VCaP (cell line): ENCODE measurements at regions not wholly inside any gene's neighbourhood (a gene's known extent, or its start where the extent isn't known, plus 50 kb on each side); places are given as distances from the start of the nearest gene placed in this dataset.
A peak's percentile ranks its signal among the peaks of the same experiment; 100 is the strongest.

ENCODE experiments used
- H3K27ac ChIP-seq: fragments of 450-650 bp; 2 replicates; pipeline ENCODE4 v1.5.1; 2017
- TF ChIP-seq, protein P1 (sequence below): fragments of 450-650 bp; conservative IDR thresholded peaks from 2 replicates; pipeline ENCODE4 v1.5.1; 2017; ENCODE audit warnings: mild to moderate bottlenecking, moderate library complexity

DNA sequence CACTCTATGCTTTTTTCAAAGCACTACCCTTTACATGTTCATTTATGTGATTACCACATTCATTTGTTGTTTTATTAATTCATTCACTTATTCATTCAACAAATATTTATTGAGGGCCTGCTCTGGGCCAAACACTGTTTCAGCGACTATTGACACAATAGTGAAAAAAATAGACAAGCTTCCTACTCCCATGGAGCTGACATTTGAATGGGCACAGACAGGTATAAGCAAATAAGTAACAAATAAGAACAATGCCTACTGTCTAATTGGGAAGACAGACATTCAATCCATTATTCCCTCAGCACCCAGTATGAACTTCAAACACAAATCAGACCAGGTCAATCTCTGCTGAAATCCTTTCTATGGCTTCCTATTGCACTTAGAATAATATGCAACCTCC lies 156.9 kb upstream of the NR3C1 start:
- TF ChIP-seq, protein P1, sequence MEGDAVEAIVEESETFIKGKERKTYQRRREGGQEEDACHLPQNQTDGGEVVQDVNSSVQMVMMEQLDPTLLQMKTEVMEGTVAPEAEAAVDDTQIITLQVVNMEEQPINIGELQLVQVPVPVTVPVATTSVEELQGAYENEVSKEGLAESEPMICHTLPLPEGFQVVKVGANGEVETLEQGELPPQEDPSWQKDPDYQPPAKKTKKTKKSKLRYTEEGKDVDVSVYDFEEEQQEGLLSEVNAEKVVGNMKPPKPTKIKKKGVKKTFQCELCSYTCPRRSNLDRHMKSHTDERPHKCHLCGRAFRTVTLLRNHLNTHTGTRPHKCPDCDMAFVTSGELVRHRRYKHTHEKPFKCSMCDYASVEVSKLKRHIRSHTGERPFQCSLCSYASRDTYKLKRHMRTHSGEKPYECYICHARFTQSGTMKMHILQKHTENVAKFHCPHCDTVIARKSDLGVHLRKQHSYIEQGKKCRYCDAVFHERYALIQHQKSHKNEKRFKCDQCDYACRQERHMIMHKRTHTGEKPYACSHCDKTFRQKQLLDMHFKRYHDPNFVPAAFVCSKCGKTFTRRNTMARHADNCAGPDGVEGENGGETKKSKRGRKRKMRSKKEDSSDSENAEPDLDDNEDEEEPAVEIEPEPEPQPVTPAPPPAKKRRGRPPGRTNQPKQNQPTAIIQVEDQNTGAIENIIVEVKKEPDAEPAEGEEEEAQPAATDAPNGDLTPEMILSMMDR: no peak
- peak overlapping the region; percentile 64 for H3K27ac ChIP-seq

DNA sequence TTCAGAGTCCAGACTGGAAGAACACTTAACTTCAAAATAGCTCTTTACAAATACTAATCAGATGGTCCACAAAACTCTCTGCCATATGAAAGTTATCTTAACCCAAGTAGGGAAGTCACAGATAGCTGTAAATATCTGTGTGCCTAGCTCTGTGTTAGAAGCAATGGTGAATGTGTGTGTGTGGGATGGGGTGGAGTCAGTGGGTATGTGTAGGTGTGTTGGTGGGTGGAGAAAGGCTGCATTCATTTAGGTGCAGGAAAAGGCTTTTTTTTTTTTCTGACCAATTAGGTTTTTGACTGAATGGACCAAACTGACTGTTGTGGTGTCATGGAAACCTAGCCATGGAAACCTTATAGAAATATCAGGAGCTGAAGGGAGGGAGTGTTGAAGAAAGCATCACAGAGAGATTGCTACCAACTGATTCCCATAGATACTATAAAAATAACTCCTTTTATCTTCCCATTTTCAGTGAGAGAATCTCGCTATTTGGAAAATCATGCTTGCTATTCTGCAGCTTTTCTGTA lies 156.2 kb upstream of the NR3C1 start:
- peak overlapping the region; percentile 64; the same call in 1 of the 2 replicates for H3K27ac ChIP-seq
- TF ChIP-seq, protein P1: no peak

DNA sequence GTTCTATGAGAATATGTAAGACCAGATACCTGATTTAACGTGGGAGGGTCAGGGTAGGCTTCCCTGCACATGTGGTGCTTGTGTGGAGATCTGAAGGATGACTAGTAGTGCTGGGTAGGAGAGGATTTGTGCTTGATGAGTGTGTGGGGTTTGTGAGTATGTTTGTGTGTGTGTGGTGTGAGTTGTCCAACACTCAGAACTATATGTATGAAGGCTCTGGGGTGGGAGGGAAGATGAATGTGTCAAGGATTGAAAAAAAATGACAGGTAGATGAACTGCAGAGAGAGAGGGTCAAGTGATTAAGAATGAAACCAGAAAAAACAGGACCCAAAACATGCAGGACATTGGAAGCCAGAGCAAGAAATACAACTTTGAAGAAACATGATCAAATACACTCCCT lies 154.6 kb upstream of the NR3C1 start:
- no peak overlapping the region for H3K27ac ChIP-seq
- TF ChIP-seq, protein P1: no peak

DNA sequence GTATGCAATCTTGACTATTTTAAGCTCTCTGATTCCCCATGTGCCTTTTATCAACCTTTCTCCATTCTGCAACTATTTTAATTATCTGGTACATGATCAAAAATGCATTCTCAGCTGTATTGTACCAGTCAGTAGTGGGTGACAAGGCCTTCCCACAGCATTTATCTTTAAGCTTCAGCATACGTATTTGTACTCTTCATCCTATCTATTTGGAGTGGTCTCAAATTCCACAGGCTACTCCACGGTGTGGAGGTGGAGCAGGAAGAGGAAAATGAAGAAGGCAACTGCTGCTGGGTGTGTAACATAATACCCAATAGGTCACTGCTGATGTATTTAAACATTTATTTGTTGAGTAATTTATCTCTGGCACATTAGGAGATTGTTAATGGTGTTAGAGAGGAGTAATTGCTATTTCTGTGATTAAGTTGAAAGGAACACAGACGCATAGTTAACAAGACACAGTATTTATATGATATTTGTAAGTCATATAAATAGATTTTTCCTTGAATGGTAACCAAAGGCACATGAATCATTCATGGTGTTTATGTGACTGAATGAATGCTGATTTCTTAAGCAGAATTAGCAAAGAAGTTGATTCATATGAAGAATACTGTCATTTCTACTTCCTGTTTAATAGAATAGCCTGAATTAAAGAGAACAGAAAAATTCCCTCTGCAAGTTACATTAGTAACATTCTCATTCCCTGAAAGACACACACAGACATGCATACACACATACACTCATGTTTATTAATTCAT lies 153.8 kb upstream of the NR3C1 start:
- TF ChIP-seq, protein P1: no peak
- H3K27ac ChIP-seq: no peak overlapping the region

DNA sequence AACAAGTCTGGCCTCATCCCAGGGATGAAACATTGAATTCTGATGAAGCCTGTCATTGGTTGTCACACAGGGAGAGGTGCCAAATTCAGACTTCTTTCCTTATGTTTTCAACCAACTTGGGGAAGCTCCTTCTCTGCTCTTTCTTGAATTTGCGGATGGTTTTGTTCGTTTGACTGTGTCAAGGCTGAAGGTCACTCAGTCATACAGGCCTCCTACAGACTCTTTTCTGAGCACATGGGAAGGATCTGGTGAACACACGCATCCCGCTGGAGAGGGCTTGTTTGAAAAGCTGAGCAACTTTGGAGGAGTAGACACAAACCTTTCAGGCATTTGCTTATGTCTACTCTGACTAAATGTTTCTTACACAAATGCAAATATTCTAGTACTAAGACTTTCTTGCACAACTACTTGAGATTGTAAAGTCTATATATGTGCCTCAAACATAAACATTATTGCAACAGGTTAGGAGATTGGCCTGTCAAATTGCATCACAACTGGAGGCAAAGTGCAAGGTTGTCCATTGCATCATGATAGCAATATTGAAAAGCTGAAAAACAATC lies 151.5 kb upstream of the NR3C1 start:
- TF ChIP-seq, protein P1: no peak
- H3K27ac ChIP-seq: no peak overlapping the region

DNA sequence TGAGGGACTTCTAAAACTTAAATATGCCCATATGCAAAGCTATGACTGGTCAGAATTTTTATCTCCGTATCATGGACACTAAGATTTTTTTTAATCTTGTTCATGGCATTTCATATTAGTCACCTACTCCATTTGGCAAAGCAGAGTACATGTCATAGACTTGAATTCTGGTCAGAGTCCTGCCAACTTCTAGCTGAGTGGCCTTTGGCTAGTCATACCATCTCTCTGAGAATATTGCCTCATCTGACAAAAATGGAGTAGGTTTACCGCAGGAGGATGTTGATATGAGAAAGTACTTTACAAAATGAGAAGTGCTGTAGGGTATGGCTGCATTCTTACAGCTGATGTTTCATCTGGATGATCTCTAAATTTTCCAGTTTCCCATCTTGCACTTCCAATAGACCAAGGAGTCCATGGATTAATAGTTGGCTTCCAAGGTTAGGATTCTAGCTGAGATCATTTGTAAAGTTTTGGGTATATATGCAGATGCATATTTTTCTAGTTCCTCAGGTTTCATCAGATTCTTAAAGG lies 150.8 kb upstream of the NR3C1 start:
- H3K27ac ChIP-seq: no peak overlapping the region

DNA sequence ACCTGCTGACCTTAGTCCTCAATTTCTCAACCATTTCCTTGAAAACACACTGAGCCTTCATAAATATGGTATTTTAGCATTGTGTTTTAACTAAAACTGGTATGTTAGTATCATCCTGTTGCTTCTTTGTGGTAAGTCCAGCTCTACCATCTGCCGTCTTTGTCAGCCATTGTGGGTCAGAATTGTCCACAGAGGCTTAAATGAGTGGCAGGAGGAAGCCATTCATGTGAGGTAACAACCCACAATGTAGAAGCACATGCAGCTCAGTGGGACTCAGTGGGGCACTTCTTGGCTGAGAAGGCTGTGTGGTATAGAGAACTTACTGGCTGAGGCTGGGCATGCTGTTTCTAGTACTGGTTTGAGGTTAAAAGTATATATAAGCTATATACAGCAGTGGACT lies 149.2 kb upstream of the NR3C1 start:
- TF ChIP-seq, protein P1: no peak
- no peak overlapping the region for H3K27ac ChIP-seq

More for the DNA sequence above, 150.8 kb upstream of the NR3C1 start:
- TF ChIP-seq, protein P1: no peak
